ENCODE measurements at regions not wholly inside any gene's neighbourhood (a gene's known extent, or its start where the extent isn't known, plus 50 kb on each side); places are given as distances from the start of the nearest gene placed in this dataset.

DNA sequence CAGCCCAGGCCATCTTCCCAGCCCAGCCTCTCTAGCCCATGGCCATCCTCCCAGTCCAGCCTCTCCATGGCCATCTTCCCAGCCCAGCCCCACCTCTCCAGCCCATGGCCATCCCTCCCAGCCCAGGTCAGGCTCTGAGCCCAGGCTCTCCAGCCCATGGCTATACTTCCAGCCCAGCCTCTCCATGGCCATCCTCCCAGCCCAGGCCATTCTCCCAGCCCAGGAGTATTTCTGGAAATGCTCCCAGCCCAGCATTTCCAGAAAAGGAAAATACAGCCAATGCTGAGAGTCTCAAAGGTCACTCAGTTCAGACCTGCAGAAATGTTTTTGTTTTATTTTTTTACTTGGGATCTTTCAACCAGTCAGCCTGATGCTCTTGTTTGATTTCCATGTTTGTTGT, 70.0 kb upstream of the ZNF281 start:
- no peak overlapping the region for H3K4me3 ChIP-seq (ENCODE audit: low read depth, low read length)
- TF ChIP-seq ZNF311 (tag by site-specific recombination; IDR thresholded peaks at IDR 0.05; ENCODE audit: borderline replicate concordance) (no peak), ZNF341 (tag by site-specific recombination; IDR thresholded peaks at IDR 0.05; ENCODE audit: low read depth) (no peak), ZNF121 (tag by site-specific recombination; IDR thresholded peaks at IDR 0.05) (no peak), ZNF701 (tag by site-specific recombination; IDR thresholded peaks at IDR 0.05) (no peak), ZSCAN4 (tag by site-specific recombination; IDR thresholded peaks at IDR 0.05) (no peak), ZNF501 (tag by site-specific recombination; IDR thresholded peaks at IDR 0.05) (no peak), ZNF664 (tag by site-specific recombination; IDR thresholded peaks at IDR 0.05) (no peak), ZIC2 (tag by site-specific recombination; IDR thresholded peaks at IDR 0.05) (no peak), ZNF248 (tag by site-specific recombination; IDR thresholded peaks at IDR 0.05) (no peak), ZNF19 (tag by site-specific recombination; IDR thresholded peaks at IDR 0.05; ENCODE audit: low read depth) (no peak), ZNF335 (tag by site-specific recombination; conservative IDR thresholded peaks at IDR 0.05) (no peak), ZNF660 (tag by site-specific recombination; IDR thresholded peaks at IDR 0.05) (no peak), BCL11B (tag by site-specific recombination; IDR thresholded peaks at IDR 0.05; ENCODE audit: low read depth) (no peak), ZNF223 (tag by site-specific recombination; IDR thresholded peaks at IDR 0.05) (no peak), ZNF785 (tag by site-specific recombination; IDR thresholded peaks at IDR 0.05) (no peak), ZNF37A (tag by site-specific recombination; IDR thresholded peaks at IDR 0.05) (no peak), ZSCAN30 (tag by site-specific recombination; IDR thresholded peaks at IDR 0.05) (no peak), ZNF747 (tag by site-specific recombination; IDR thresholded peaks at IDR 0.05) (no peak), BCL6B (tag by site-specific recombination; IDR thresholded peaks at IDR 0.05) (no peak)
- TF ChIP-seq, protein P1, sequence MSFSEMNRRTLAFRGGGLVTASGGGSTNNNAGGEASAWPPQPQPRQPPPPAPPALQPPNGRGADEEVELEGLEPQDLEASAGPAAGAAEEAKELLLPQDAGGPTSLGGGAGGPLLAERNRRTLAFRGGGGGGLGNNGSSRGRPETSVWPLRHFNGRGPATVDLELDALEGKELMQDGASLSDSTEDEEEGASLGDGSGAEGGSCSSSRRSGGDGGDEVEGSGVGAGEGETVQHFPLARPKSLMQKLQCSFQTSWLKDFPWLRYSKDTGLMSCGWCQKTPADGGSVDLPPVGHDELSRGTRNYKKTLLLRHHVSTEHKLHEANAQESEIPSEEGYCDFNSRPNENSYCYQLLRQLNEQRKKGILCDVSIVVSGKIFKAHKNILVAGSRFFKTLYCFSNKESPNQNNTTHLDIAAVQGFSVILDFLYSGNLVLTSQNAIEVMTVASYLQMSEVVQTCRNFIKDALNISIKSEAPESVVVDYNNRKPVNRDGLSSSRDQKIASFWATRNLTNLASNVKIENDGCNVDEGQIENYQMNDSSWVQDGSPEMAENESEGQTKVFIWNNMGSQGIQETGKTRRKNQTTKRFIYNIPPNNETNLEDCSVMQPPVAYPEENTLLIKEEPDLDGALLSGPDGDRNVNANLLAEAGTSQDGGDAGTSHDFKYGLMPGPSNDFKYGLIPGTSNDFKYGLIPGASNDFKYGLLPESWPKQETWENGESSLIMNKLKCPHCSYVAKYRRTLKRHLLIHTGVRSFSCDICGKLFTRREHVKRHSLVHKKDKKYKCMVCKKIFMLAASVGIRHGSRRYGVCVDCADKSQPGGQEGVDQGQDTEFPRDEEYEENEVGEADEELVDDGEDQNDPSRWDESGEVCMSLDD (tag by site-specific recombination; IDR thresholded peaks at IDR 0.05), result no peak
- no peaks in the 10 kb centered on the region for H3K36me3 ChIP-seq (ENCODE audit: control insufficient read depth in 2 of 2, insufficient read depth in 1 of 2, low read length in 2 of 2)
- POLR2A ChIA-PET, result no interaction called here
- CTCF ChIA-PET, result interaction anchor here (0.6 kb wide), 1 partner anchor 108 kb away, joined by 3 read pairs; no protein-coding TSS in a partner anchor
- H3K27ac ChIP-seq (ENCODE audit: extremely low read depth, low read depth, low read length), result no peak overlapping the region
- H3K4me1 ChIP-seq (ENCODE audit: control insufficient read depth, insufficient read depth, low read length), result peaks cover 6% of the 10 kb centered on the region; the same call in 1 of the 2 replicates
- H3K9me3 ChIP-seq (ENCODE audit: control insufficient read depth, insufficient read depth, low read depth, low read length), result no peaks in the 10 kb centered on the region

DNA sequence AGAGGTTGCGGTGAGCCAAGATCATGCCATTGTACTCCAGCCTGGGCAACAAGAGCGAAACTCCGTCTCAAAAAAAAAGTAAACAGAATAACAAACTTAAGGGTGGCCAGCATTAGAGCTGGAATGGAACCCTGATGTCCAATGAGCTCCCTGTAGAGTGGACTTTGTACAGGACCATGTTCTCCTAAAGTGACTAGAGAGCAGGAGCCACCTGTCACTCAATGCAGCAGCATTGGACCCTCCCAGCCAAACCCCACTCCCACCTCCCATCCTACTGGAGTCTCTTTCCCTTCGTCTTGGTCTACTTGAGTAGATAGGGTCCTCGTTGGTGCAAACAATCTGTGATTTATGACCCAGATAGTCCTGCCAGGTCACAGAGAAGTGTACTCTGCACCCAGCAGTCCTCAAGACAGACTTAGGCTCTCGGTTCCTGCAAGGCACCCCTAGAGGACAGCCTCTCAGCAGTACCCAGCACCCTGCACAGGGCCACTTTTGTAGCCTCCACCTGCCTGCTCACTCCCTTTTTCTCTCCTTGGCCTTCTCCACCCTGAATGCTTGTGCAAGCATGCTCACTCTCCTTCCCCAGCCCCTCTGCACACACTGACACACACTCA, 69.2 kb upstream of the ZNF281 start:
- ChIA-PET POLR2A (no interaction called here), CTCF (interaction anchor here (0.6 kb wide), 1 partner anchor 1525 kb away, joined by 4 read pairs; no protein-coding TSS in a partner anchor)
- H3K4me1 ChIP-seq (ENCODE audit: control insufficient read depth, insufficient read depth, low read length), result peaks cover 7% of the 10 kb centered on the region; the same call in 1 of the 2 replicates
- no peaks in the 10 kb centered on the region for H3K9me3 ChIP-seq (ENCODE audit: control insufficient read depth, insufficient read depth, low read depth, low read length)
- no peak for TF ChIP-seq YY2 (tag by site-specific recombination; IDR thresholded peaks at IDR 0.05)
- no peak for TF ChIP-seq ZNF514 (tag by site-specific recombination; IDR thresholded peaks at IDR 0.05)
- no peak for TF ChIP-seq SP7 (tag by site-specific recombination; IDR thresholded peaks at IDR 0.05)
- no peak for TF ChIP-seq ZNF707 (tag by site-specific recombination; IDR thresholded peaks at IDR 0.05)
- TF ChIP-seq ZNF530 (tag by site-specific recombination; IDR thresholded peaks at IDR 0.05; ENCODE audit: low read depth), result no peak
- TF ChIP-seq ZNF610 (tag by site-specific recombination; IDR thresholded peaks at IDR 0.05; ENCODE audit: borderline replicate concordance), result no peak
- no peak for TF ChIP-seq GLI2 (tag by site-specific recombination; IDR thresholded peaks at IDR 0.05; ENCODE audit: borderline replicate concordance, low read depth)
- H3K4me3 ChIP-seq (ENCODE audit: low read depth, low read length), result no peak overlapping the region
- H3K27ac ChIP-seq (ENCODE audit: extremely low read depth, low read depth, low read length), result no peak overlapping the region
- no peaks in the 10 kb centered on the region for H3K36me3 ChIP-seq (ENCODE audit: control insufficient read depth in 2 of 2, insufficient read depth in 1 of 2, low read length in 2 of 2)

Measured in HEK293 (cell line).